Small intestine (tissue), 7 donors: ENCODE measurements at regions not wholly inside any gene's neighbourhood (a gene's known extent, or its start where the extent isn't known, plus 50 kb on each side); places are given as distances from the start of the nearest gene placed in this dataset.

Experiments used
- DNase-seq, 2 donors: peaks; one replicate each; pipeline versions ENCODE4 v3.0.0 to v3.0.0-alpha.2; 2013
- FAIRE-seq: peaks from 2 replicates; lab custom pipeline; 2012; peaks lifted over from hg19 to GRCh38; lab: Jason Lieb, UNC
- H3K27ac ChIP-seq, 3 donors: one replicate each; pipeline ENCODE4 v1.5.1; 2013; ENCODE audit warnings: low read length in 2 of 3, mild to moderate bottlenecking in 2 of 3, control low read depth in 1 of 3, inconsistent platforms in 1 of 3, low read depth in 1 of 3, moderate library complexity in 1 of 3
- H3K27me3 ChIP-seq, 3 donors: one replicate each; pipeline ENCODE4 v1.6.1; 2013; ENCODE audit warnings: low read length in 3 of 3, inconsistent platforms in 1 of 3; ENCODE audit not compliant: control insufficient read depth in 3 of 3, insufficient read depth in 3 of 3
- H3K36me3 ChIP-seq, 3 donors: one replicate each; pipeline ENCODE4 v1.6.1; 2013; ENCODE audit warnings: low read length in 3 of 3, inconsistent platforms in 1 of 3, low read depth in 1 of 3, mild to moderate bottlenecking in 1 of 3, moderate library complexity in 1 of 3; ENCODE audit not compliant: control insufficient read depth in 3 of 3, insufficient read depth in 2 of 3
- H3K4me1 ChIP-seq, 3 donors: one replicate each; pipeline ENCODE4 v1.6.1; 2013; ENCODE audit warnings: low read length in 2 of 3, inconsistent platforms in 1 of 3, low read depth in 1 of 3, mild to moderate bottlenecking in 1 of 3, moderate library complexity in 1 of 3; ENCODE audit not compliant: control insufficient read depth in 3 of 3, insufficient read depth in 2 of 3
- H3K4me3 ChIP-seq, 3 donors: one replicate each; pipeline ENCODE4 v1.5.1; 2013; ENCODE audit warnings: low read length in 3 of 3, control low read depth in 1 of 3, inconsistent platforms in 1 of 3, low read depth in 1 of 3, mild to moderate bottlenecking in 1 of 3, moderate library complexity in 1 of 3
- H3K9me3 ChIP-seq, 2 donors: one replicate each; pipeline ENCODE4 v1.6.1; 2013; ENCODE audit warnings: low read depth in 1 of 2, low read length in 1 of 2; ENCODE audit not compliant: control insufficient read depth in 2 of 2, insufficient read depth in 1 of 2
- whole genome bisulfite sequencing, 3 donors: extraction: QIAGEN DNeasy Blood & Tissue Kit; methylation state at CpG; one replicate each; pipeline ENCODE4 v1.1.7; 2013; 5-methylcytosine and 5-hydroxymethylcytosine counted together
- donor health status: healthy with polysubstance abuse.
- donor health status: control.
- donor health status: control.
- donor health status: Bipolar disorder and iron deficiency.
- donor health status: healthy.

- Histone ChIP-seq H3K27ac (no peak overlapping the region), H3K9me3 (peaks cover 0 to 18% of the 10 kb centered on the region in 2 donors), H3K4me1 (peaks cover 0 to 14% (median 0%) of the 10 kb centered on the region in 3 donors), H3K4me3 (no peak overlapping the region), H3K27me3 (no peaks in the 10 kb centered on the region), H3K36me3 (no peaks in the 10 kb centered on the region)
- DNase-seq, result no peak
- FAIRE-seq, result no peak
- 81 to 100% (median 98%) methylated on average over 1 of the region's 1 CpG for whole genome bisulfite sequencing, 3 donors
These were observed 100.7 kb upstream of the FAM9C start for GRCh38 chrX:13144927-13145655.

- DNase-seq (peak; percentile 75 to 83), FAIRE-seq (no peak)
- WGBS, 3 donors, result 13 to 43% (median 39%) methylated on average over 3 of the region's 3 CpGs
- Histone ChIP-seq H3K9me3 (peaks cover 0 to 32% of the 10 kb centered on the region in 2 donors), H3K27ac (peak overlapping the region in 2 of 3 donors; percentile 45 to 72), H3K36me3 (no peaks in the 10 kb centered on the region), H3K27me3 (no peaks in the 10 kb centered on the region), H3K4me3 (no peak overlapping the region), H3K4me1 (peaks cover 0 to 8% (median 0%) of the 10 kb centered on the region in 3 donors)
These were observed 98.5 kb upstream of the FAM9C start for GRCh38 chrX:13142891-13143290.

GRCh38 chrX:13140007-13140406 lies 95.6 kb upstream of the FAM9C start:
- H3K4me1 ChIP-seq, result peaks cover 0 to 8% (median 0%) of the 10 kb centered on the region in 3 donors
- no peaks in the 10 kb centered on the region for H3K36me3 ChIP-seq
- H3K9me3 ChIP-seq, result peaks cover 0 to 21% of the 10 kb centered on the region in 2 donors
- H3K27ac ChIP-seq, result no peak overlapping the region
- FAIRE-seq (no peak), DNase-seq (no peak)
- no peaks in the 10 kb centered on the region for H3K27me3 ChIP-seq
- H3K4me3 ChIP-seq, result no peak overlapping the region
- 60 to 85% (median 80%) methylated on average over 4 to 5 of the region's 5 CpGs for WGBS, 3 donors

GRCh38 chrX:13131396-13132137 lies 87.1 kb upstream of the FAM9C start:
- no peak for FAIRE-seq
- Histone ChIP-seq H3K4me1 (peaks cover 0 to 7% (median 0%) of the 10 kb centered on the region in 3 donors), H3K27me3 (no peaks in the 10 kb centered on the region), H3K27ac (no peak overlapping the region), H3K9me3 (no peaks in the 10 kb centered on the region), H3K4me3 (no peak overlapping the region), H3K36me3 (no peaks in the 10 kb centered on the region)
- peak in 1 of 2 donors; percentile 33 for DNase-seq
- 59 to 83% (median 69%) methylated on average over 3 of the region's 3 CpGs for WGBS, 3 donors

- Histone ChIP-seq H3K4me1 (peaks cover 0 to 12% (median 0%) of the 10 kb centered on the region in 3 donors), H3K27ac (no peak overlapping the region), H3K36me3 (no peaks in the 10 kb centered on the region), H3K4me3 (no peak overlapping the region), H3K9me3 (no peaks in the 10 kb centered on the region), H3K27me3 (no peaks in the 10 kb centered on the region)
- WGBS, 3 donors, result 14 to 39% (median 26%) methylated on average over 1 of the region's 1 CpG
- DNase-seq (no peak), FAIRE-seq (no peak)
These were observed 86.4 kb upstream of the FAM9C start for GRCh38 chrX:13130816-13131215.

GRCh38 chrX:13128104-13128503 lies 83.7 kb upstream of the FAM9C start:
- Histone ChIP-seq H3K27ac (no peak overlapping the region), H3K9me3 (no peaks in the 10 kb centered on the region), H3K27me3 (no peaks in the 10 kb centered on the region), H3K4me1 (peaks cover 0 to 17% (median 2%) of the 10 kb centered on the region in 3 donors), H3K4me3 (no peak overlapping the region), H3K36me3 (no peaks in the 10 kb centered on the region)
- DNase-seq (no peak), FAIRE-seq (no peak)

- DNase-seq (peak in 1 of 2 donors; percentile 60), FAIRE-seq (no peak)
- no peak overlapping the region for H3K4me3 ChIP-seq
- no peaks in the 10 kb centered on the region for H3K27me3 ChIP-seq
- 25 to 63% (median 46%) methylated on average over 3 of the region's 3 CpGs for WGBS, 3 donors
- H3K4me1 ChIP-seq, result peaks cover 0 to 17% (median 2%) of the 10 kb centered on the region in 3 donors
- no peaks in the 10 kb centered on the region for H3K9me3 ChIP-seq
- H3K36me3 ChIP-seq, result no peaks in the 10 kb centered on the region
- H3K27ac ChIP-seq, result peak overlapping the region in 1 of 3 donors; percentile 42
These were observed 82.4 kb upstream of the FAM9C start for GRCh38 chrX:13126775-13127174.

- Histone ChIP-seq H3K27ac (peak overlapping the region in 1 of 3 donors; percentile 38), H3K27me3 (no peaks in the 10 kb centered on the region), H3K4me3 (no peak overlapping the region), H3K9me3 (no peaks in the 10 kb centered on the region), H3K36me3 (no peaks in the 10 kb centered on the region), H3K4me1 (peaks cover 2 to 21% (median 3%) of the 10 kb centered on the region in 3 donors)
- WGBS, 3 donors, result 72 to 76% (median 76%) methylated on average over 2 of the region's 2 CpGs
- FAIRE-seq (no peak), DNase-seq (no peak)
These were observed 80.8 kb upstream of the FAM9C start for GRCh38 chrX:13125188-13125587.
